ENCODE measurements at regions not wholly inside any gene's neighbourhood (a gene's known extent, or its start where the extent isn't known, plus 50 kb on each side); places are given as distances from the start of the nearest gene placed in this dataset.

- TF ChIP-seq, protein P1, sequence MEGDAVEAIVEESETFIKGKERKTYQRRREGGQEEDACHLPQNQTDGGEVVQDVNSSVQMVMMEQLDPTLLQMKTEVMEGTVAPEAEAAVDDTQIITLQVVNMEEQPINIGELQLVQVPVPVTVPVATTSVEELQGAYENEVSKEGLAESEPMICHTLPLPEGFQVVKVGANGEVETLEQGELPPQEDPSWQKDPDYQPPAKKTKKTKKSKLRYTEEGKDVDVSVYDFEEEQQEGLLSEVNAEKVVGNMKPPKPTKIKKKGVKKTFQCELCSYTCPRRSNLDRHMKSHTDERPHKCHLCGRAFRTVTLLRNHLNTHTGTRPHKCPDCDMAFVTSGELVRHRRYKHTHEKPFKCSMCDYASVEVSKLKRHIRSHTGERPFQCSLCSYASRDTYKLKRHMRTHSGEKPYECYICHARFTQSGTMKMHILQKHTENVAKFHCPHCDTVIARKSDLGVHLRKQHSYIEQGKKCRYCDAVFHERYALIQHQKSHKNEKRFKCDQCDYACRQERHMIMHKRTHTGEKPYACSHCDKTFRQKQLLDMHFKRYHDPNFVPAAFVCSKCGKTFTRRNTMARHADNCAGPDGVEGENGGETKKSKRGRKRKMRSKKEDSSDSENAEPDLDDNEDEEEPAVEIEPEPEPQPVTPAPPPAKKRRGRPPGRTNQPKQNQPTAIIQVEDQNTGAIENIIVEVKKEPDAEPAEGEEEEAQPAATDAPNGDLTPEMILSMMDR (conservative IDR thresholded peaks at IDR 0.05): no peak
- no peak for TF ChIP-seq ZFX (IDR thresholded peaks at IDR 0.05)
These were observed 104.7 kb upstream of the ROBO1 start for GRCh38 chr3:79872483-79872882.
